CD4-positive, alpha-beta T cell (primary cell): ENCODE measurements at regions not wholly inside any gene's neighbourhood (a gene's known extent, or its start where the extent isn't known, plus 50 kb on each side); places are given as distances from the start of the nearest gene placed in this dataset.

Source experiments
- ATAC-seq: fragments of 200-7000 bp; cut with Tn5 transposase; one replicate; pipeline ENCODE4 v1.10.0; 2022; ENCODE audit warnings: mild to moderate bottlenecking; ENCODE audit not compliant: poor library complexity
- CTCF ChIA-PET: fragments of 350-600 bp; sonication (Branson Sonifier 250); formaldehyde crosslinking; loops from one replicate; lab custom pipeline; 2021; ENCODE audit warnings: antibody characterized with exemption, inconsistent platforms; lab: Charles Lee
- POLR2A ChIA-PET: fragments of 350-600 bp; sonication (Branson Sonifier 250); formaldehyde crosslinking; loops from one replicate; lab custom pipeline; 2021; ENCODE audit warnings: antibody characterized with exemption, inconsistent platforms; lab: Charles Lee
- DNase-seq, 14 experiments: peaks; one replicate each; pipeline ENCODE4 v3.0.0-alpha.2; 2013 to 2020; ENCODE audit warnings: mixed read lengths in 2 of 14
- H3K27ac ChIP-seq, 2 donors: one replicate each; pipeline versions ENCODE4 v1.5.1 to v1.7.0; 2013; ENCODE audit warnings: low read length in 2 of 2, low read depth in 1 of 2, mild to moderate bottlenecking in 1 of 2
- H3K27me3 ChIP-seq, 2 experiments: 1 replicate in 1 of 2; 2 replicates in 1 of 2; pipeline versions ENCODE4 v1.6.1 to v1.7.0; 2013; ENCODE audit warnings: low read length in 2 of 2, control low read depth in 1 of 2, mild to moderate bottlenecking in 1 of 2, moderate library complexity in 1 of 2; ENCODE audit not compliant: insufficient read depth in 2 of 2, control insufficient read depth in 1 of 2
- H3K36me3 ChIP-seq: one replicate; pipeline ENCODE4 v1.6.1; 2013; ENCODE audit warnings: low read length, control low read depth; ENCODE audit not compliant: insufficient read depth
- H3K4me1 ChIP-seq: one replicate; pipeline ENCODE4 v1.6.1; 2013; ENCODE audit warnings: low read length, control low read depth; ENCODE audit not compliant: insufficient read depth
- H3K4me3 ChIP-seq: one replicate; pipeline ENCODE4 v1.5.1; 2013; ENCODE audit warnings: mild to moderate bottlenecking, low read length, moderate library complexity
- H3K9me3 ChIP-seq, 2 experiments: 1 replicate in 1 of 2; 2 replicates in 1 of 2; pipeline versions ENCODE4 v1.6.1 to v1.7.0; 2013; ENCODE audit warnings: low read length in 2 of 2, mild to moderate bottlenecking in 2 of 2, control low read depth in 1 of 2, moderate library complexity in 1 of 2; ENCODE audit not compliant: control insufficient read depth in 1 of 2, insufficient read depth in 1 of 2
- H3K27ac Mint-ChIP-seq: one replicate; pipeline ENCODE4 v1.8.0; 2020; ENCODE audit warnings: mixed read lengths
- H3K27me3 Mint-ChIP-seq: one replicate; pipeline ENCODE4 v1.8.0; 2021; ENCODE audit warnings: mixed read lengths
- H3K36me3 Mint-ChIP-seq: one replicate; pipeline ENCODE4 v1.8.0; 2021; ENCODE audit warnings: low read depth, mixed read lengths
- H3K4me1 Mint-ChIP-seq: one replicate; pipeline ENCODE4 v1.8.0; 2021; ENCODE audit warnings: low read depth, mixed read lengths
- H3K4me3 Mint-ChIP-seq: one replicate; pipeline ENCODE4 v1.8.0; 2020; ENCODE audit warnings: mild to moderate bottlenecking, mixed read lengths
- H3K9me3 Mint-ChIP-seq: one replicate; pipeline ENCODE4 v1.8.0; 2020; ENCODE audit warnings: mixed read lengths
- intact Hi-C, 2 experiments: fragments of 100-400 bp; cut with DNase I in 1 of 2; cut with micrococcal nuclease in 1 of 2; formaldehyde crosslinking; loops; one replicate each; pipeline versions ENCODE4 v1.15.1 to v1.9.0; 2023 to 2025; cut with DNase I, micrococcal nuclease
- TF ChIP-seq, protein P1 (sequence below): fragments of 200-600 bp; IDR thresholded peaks from one replicate; pipeline ENCODE4 v1.8.0; 2022; ENCODE audit warnings: antibody characterized with exemption, mild to moderate bottlenecking

DNA sequence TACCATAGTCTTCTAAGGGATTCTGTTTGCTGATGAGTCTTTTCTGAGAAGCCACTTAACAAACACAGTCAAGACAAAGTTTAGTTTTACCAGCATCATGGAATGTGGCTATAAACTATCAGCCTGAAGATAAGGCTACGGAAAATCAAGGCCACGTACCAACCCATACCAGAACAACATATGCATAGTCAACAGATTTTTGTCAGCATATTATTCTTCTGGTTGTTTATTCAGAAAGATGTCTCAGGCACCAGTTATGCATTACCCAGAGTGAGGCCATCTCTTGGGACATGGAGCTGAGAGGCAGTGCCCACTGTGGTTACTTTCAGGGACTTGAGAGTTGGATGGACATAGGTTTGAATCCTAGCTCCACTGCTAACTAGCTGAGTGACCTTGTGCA is 60.4 kb downstream of the SOX2 start:
- H3K4me3 ChIP-seq: no peak overlapping the region
- H3K27ac ChIP-seq: no peak overlapping the region
- peaks cover 3% of the 10 kb centered on the region for H3K9me3 Mint-ChIP-seq
- TF ChIP-seq, protein P1, sequence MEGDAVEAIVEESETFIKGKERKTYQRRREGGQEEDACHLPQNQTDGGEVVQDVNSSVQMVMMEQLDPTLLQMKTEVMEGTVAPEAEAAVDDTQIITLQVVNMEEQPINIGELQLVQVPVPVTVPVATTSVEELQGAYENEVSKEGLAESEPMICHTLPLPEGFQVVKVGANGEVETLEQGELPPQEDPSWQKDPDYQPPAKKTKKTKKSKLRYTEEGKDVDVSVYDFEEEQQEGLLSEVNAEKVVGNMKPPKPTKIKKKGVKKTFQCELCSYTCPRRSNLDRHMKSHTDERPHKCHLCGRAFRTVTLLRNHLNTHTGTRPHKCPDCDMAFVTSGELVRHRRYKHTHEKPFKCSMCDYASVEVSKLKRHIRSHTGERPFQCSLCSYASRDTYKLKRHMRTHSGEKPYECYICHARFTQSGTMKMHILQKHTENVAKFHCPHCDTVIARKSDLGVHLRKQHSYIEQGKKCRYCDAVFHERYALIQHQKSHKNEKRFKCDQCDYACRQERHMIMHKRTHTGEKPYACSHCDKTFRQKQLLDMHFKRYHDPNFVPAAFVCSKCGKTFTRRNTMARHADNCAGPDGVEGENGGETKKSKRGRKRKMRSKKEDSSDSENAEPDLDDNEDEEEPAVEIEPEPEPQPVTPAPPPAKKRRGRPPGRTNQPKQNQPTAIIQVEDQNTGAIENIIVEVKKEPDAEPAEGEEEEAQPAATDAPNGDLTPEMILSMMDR: no peak
- no peak for ATAC-seq
- H3K4me3 Mint-ChIP-seq: no peak overlapping the region
- no peak for DNase-seq
- no peaks in the 10 kb centered on the region for H3K36me3 Mint-ChIP-seq
- intact Hi-C loops: no loop called here
- H3K36me3 ChIP-seq: no peaks in the 10 kb centered on the region
- peaks cover 6% of the 10 kb centered on the region for H3K27me3 Mint-ChIP-seq
- no peak overlapping the region for H3K27ac Mint-ChIP-seq
- ChIA-PET POLR2A (no interaction called here), CTCF (no interaction called here)
- no peaks in the 10 kb centered on the region for H3K4me1 Mint-ChIP-seq
- no peaks in the 10 kb centered on the region for H3K27me3 ChIP-seq
- no peaks in the 10 kb centered on the region for H3K9me3 ChIP-seq
- H3K4me1 ChIP-seq: no peaks in the 10 kb centered on the region

- no peaks in the 10 kb centered on the region for H3K27me3 Mint-ChIP-seq
- H3K9me3 Mint-ChIP-seq: peaks cover 3% of the 10 kb centered on the region
- Histone ChIP-seq H3K4me1 (no peaks in the 10 kb centered on the region), H3K27ac (no peak overlapping the region), H3K4me3 (no peak overlapping the region), H3K27me3 (no peaks in the 10 kb centered on the region), H3K36me3 (no peaks in the 10 kb centered on the region), H3K9me3 (no peaks in the 10 kb centered on the region)
- TF ChIP-seq, protein P1: no peak
- intact Hi-C loops: no loop called here
- DNase-seq (no peak), ATAC-seq (no peak)
- H3K27ac Mint-ChIP-seq: no peak overlapping the region
- H3K4me3 Mint-ChIP-seq: no peak overlapping the region
- POLR2A ChIA-PET: no interaction called here
- CTCF ChIA-PET: no interaction called here
- no peaks in the 10 kb centered on the region for H3K36me3 Mint-ChIP-seq
- H3K4me1 Mint-ChIP-seq: no peaks in the 10 kb centered on the region
Observed at GRCh38 chr3:181773921-181774320, 62.2 kb downstream of the SOX2 start.

- Histone ChIP-seq H3K36me3 (no peaks in the 10 kb centered on the region), H3K4me1 (no peaks in the 10 kb centered on the region), H3K27me3 (no peaks in the 10 kb centered on the region), H3K9me3 (peaks cover 0 to 4% of the 10 kb centered on the region in 2 experiments), H3K27ac (no peak overlapping the region), H3K4me3 (no peak overlapping the region)
- Mint-ChIP-seq H3K4me3 (no peak overlapping the region), H3K4me1 (no peaks in the 10 kb centered on the region), H3K27me3 (no peaks in the 10 kb centered on the region), H3K9me3 (peaks cover 2% of the 10 kb centered on the region), H3K27ac (no peak overlapping the region), H3K36me3 (no peaks in the 10 kb centered on the region)
- DNase-seq: no peak
- no peak for ATAC-seq
- ChIA-PET CTCF (no interaction called here), POLR2A (no interaction called here)
- TF ChIP-seq, protein P1: no peak
- intact Hi-C loops: no loop called here
Observed at GRCh38 chr3:181782306-181782954, 70.7 kb downstream of the SOX2 start.
